GM12872 (cell line): ENCODE measurements at regions not wholly inside any gene's neighbourhood (a gene's known extent, or its start where the extent isn't known, plus 50 kb on each side); places are given as distances from the start of the nearest gene placed in this dataset.

Experiments
- TF ChIP-seq, protein P1 (sequence below): IDR thresholded peaks from 3 replicates; pipeline ENCODE4 v1.5.1; 2011; ENCODE audit warnings: low read depth, mild to moderate bottlenecking, low read length, moderate library complexity; ENCODE audit not compliant: insufficient read depth

DNA sequence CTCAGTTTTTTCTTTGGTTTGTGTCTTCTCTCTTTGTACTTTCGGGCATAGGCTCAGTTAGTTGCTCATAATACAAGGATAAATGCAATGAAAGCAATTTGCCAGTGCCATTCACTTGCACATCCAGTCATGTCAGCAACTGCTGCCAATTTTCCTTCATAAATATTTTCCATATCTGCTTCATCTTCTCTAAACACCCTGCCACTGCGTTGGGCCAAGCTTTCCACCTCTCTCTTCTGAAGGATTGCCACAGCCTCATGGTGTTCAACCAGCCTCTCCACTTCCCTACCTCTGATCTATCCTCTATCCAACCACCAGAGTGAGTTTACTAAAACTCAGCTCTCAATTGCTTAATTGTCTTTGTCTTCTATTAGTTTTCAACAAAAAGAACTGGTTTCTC lies 192.5 kb upstream of the ZNF462 start:
- TF ChIP-seq, protein P1, sequence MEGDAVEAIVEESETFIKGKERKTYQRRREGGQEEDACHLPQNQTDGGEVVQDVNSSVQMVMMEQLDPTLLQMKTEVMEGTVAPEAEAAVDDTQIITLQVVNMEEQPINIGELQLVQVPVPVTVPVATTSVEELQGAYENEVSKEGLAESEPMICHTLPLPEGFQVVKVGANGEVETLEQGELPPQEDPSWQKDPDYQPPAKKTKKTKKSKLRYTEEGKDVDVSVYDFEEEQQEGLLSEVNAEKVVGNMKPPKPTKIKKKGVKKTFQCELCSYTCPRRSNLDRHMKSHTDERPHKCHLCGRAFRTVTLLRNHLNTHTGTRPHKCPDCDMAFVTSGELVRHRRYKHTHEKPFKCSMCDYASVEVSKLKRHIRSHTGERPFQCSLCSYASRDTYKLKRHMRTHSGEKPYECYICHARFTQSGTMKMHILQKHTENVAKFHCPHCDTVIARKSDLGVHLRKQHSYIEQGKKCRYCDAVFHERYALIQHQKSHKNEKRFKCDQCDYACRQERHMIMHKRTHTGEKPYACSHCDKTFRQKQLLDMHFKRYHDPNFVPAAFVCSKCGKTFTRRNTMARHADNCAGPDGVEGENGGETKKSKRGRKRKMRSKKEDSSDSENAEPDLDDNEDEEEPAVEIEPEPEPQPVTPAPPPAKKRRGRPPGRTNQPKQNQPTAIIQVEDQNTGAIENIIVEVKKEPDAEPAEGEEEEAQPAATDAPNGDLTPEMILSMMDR = no peak

DNA sequence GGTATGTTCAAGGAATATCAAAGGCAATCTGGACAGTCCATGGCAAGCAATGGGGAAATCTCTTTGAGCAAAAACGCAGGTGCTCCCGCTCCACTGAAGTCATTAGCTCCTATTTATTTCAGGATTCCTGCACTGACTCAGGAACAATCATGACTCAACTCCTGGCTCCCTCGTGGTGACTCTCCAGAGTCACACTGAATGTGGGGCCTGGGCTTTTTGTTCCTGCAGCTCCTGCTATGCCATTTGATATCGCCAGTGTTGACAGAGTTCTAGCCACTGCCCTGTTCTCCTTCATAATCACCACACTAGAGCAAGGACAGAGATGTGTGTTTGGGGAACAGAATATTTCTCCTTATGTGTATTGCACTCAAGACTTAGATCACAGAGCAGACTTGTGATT lies 187.2 kb upstream of the ZNF462 start:
- TF ChIP-seq, protein P1 = no peak

DNA sequence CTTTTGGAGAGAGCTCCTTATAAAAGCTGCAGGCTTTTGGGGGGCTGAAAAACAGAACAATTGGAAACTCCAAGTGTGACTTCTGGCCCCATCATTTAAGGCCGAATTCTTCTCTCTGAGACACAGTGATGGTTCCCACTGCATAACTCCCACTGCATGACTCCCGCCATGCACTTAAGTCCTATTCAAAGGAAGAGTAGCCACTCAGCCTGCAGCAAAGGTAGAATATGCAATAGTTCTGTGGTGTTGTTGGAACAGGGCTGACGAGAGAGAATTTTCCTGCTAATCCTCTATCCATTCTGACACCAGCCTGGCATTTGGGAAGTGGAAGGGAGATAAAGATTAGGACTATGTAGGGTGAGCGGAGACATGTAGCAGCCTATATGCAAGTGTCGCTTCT lies 185.6 kb upstream of the ZNF462 start:
- TF ChIP-seq, protein P1 = no peak

DNA sequence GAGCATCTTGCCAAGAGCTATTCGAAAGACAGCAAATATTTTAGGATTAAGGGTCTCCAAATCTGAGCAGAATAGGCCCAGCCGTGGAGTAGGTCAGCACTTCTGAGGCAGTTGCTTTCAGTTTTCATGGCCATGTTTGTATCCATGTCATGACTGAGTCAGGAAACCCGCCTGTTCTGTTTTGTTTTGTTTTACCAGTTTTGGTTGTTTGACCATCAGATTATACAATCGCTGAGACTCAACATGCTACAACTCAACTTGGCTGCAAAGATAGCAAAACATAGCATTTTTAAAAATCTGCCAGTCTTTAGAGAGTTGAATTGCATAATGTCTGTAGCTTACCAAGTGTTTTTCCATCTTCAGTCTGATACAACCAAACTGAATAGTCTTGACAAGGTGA lies 185.1 kb upstream of the ZNF462 start:
- TF ChIP-seq, protein P1 = no peak

DNA sequence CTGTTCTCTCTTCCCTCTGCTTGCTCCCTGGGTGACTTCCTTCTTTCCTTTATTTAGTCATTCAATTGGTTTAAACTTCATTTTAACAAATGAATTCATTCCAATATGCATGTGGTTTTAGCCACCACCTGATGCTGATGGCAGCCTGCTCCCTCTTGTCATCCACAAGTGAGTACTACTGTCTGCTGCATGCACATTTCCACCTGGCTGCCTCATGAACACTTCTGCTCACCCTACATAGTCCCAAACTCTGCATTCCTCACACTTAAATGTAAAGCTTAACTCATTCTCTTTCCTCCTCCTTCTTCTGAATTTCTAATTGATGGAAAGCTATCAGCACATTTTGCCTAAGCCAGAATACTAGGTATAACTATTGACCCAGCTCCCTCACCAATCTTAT lies 184.7 kb upstream of the ZNF462 start:
- TF ChIP-seq, protein P1 = no peak

DNA sequence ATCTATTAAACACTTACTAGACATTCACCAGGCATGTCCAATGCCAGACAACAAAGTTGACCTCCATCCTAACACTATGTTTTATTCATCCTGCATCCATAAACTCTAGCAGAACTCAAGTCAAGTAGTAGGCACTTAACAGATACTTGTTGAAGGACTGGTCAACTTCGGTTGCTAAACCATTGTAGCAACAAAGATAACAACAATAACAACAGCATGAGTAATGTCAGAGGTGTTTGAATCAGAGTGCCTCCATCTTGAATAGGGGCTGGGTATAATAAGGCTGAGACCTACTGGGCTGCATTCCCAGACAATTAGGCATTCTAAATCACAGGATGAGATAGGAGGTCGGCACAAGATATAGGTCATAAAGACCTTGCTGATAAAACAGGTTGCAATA lies 180.5 kb upstream of the ZNF462 start:
- TF ChIP-seq, protein P1 = no peak

DNA sequence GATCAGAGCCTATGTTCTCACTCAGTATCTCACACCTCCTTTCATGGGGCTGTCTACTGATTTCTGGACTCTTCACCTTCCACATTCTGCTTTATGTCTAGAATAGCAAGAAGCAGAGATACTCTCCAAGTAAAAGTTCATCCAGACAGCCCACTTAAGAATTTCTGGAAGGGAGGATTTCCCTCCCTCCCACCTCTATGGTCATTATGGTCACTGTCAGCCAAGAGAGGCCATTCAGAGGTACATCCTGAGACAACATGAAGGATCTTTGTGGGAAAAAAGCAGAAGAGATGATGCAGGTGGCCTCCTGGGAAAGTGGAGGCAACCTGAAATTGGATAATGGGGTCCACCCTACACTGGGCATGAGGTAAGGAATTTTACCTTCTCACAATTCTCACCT lies 179.5 kb upstream of the ZNF462 start:
- TF ChIP-seq, protein P1 = no peak
